Fibroblast of the aortic adventitia (primary cell): ENCODE measurements at regions not wholly inside any gene's neighbourhood (a gene's known extent, or its start where the extent isn't known, plus 50 kb on each side); places are given as distances from the start of the nearest gene placed in this dataset.

Experiments used
- DNase-seq: peaks from one replicate; pipeline ENCODE4 v3.0.0-alpha.2; 2010; ENCODE audit warnings: low read depth
- H3K4me3 ChIP-seq: 2 replicates; pipeline ENCODE4 v1.5.1; 2011; ENCODE audit warnings: low read depth, mild to moderate bottlenecking, control low read depth, low read length, moderate library complexity
- TF ChIP-seq, protein P1 (sequence below): IDR thresholded peaks from 2 replicates; pipeline ENCODE4 v1.5.1; 2011; ENCODE audit warnings: mild to moderate bottlenecking, low read length, control low read depth, inconsistent platforms; ENCODE audit not compliant: insufficient read depth

DNA sequence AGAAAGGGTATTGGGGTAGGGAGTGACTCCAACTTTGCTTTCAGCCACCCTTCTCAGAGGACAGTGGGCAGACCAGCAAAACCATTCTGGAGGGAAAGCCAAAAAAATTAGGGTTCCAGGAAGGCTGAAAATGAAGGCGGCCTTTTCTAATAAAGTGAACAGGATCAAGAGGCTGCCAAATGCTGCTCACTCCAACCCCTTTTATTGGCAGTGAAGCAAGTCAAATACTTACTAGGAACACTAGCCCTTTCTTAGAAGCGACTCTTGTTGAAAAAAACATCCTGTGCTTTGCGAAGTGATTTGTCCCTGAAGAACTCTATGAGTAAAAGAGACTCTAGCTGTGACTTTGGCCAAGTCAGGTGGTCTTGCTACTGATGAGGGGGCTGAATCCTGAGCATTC lies 83.6 kb upstream of the CYP1B1 start:
- H3K4me3 ChIP-seq, result no peak overlapping the region
- DNase-seq, result no peak
- TF ChIP-seq, protein P1, sequence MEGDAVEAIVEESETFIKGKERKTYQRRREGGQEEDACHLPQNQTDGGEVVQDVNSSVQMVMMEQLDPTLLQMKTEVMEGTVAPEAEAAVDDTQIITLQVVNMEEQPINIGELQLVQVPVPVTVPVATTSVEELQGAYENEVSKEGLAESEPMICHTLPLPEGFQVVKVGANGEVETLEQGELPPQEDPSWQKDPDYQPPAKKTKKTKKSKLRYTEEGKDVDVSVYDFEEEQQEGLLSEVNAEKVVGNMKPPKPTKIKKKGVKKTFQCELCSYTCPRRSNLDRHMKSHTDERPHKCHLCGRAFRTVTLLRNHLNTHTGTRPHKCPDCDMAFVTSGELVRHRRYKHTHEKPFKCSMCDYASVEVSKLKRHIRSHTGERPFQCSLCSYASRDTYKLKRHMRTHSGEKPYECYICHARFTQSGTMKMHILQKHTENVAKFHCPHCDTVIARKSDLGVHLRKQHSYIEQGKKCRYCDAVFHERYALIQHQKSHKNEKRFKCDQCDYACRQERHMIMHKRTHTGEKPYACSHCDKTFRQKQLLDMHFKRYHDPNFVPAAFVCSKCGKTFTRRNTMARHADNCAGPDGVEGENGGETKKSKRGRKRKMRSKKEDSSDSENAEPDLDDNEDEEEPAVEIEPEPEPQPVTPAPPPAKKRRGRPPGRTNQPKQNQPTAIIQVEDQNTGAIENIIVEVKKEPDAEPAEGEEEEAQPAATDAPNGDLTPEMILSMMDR, result no peak

DNA sequence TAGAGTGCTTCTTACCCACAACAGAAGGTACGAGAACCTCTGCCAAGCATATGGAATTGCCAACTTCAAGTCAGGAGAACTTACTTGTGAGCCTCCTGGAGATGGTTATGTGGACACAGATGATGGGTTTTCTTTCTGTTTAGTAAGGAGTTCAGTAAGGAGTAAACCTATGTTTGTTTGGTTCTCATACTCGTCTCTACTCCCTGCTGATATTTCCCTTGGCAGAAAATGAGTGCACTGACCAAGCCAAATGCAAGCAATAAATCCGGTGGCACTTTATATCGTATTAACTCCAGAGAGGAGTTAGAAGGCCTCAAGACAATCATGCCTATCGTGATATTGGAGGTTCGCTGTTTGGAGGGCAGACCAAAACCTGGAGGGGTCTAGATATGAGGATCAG lies 83.2 kb upstream of the CYP1B1 start:
- TF ChIP-seq, protein P1, result no peak
- DNase-seq, result no peak
- H3K4me3 ChIP-seq, result no peak overlapping the region

DNA sequence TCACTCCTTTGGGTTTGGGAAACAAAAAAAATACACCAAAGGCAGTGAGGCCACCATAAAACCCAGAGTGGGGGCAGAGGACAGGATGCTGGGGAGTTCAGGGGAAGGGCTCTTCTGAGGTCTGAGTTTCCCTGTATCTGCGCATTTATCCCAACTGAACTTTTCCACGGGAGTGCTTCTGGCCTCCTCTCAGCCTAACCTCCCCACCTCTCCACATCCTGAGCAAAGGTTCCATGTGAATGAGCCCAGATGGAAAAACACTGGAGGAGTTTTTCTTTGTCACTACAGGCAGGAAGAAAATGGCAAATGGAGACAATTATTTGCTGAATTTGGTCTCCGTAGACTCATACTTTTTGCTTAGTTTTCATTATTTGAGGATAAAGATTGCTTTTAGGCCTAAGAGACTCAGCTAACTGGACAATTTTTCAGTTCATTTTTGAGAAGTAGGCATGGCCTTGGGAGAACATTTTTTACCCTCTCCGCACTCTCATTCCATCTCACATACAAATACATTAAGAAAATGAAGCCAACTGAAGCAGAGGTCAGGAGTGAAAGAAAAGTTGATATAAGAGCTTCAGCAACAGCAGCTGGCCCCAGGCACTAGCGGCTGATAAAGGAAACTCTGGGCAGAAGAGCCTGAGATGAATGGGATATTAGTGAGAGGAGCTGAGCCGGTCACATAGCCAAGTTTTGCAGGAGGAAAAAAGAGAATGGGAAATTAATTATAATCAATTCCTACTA lies 82.6 kb upstream of the CYP1B1 start:
- no peak overlapping the region for H3K4me3 ChIP-seq
- TF ChIP-seq, protein P1, result no peak
- DNase-seq, result peak; percentile 50

DNA sequence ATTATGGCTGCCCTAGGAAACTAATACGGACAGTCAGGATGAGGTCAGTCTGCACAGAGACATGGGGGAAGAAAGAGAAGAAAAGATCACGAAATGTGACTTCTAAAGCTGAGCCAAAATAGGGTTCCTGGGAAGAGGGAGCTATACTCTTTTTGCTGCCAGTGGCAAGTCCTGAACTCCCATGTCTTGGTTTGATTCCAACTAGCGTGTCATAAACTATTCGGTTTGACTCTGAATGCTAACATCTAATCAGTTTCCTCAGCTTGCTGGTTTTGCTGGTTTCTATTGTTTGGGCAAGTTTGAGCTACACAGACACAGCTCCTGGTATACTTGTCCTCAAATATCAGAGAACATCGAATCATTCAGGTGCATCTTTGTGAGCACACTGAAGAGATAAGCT lies 80.5 kb upstream of the CYP1B1 start:
- TF ChIP-seq, protein P1, result no peak
- H3K4me3 ChIP-seq, result no peak overlapping the region
- DNase-seq, result peak; percentile 61

DNA sequence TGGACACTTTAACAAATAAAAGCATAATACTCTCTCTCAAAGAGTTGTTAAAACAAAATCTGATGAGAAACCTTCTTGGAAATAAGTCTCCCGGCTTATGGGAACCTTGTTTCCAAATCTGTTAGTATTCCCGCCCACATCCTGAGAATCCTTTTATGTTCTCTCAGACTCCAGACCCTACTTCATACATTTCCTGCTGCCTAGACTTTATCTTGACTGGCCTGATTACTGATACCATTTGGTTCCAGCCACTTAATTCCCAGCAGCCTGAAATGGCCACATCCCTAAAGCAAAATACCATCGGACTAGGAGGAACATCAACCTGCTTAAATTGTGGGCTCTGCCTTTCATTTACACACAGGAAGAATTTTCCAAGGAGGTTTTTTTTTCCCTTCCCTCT lies 79.1 kb upstream of the CYP1B1 start:
- TF ChIP-seq, protein P1, result no peak
- no peak for DNase-seq
- no peak overlapping the region for H3K4me3 ChIP-seq

DNA sequence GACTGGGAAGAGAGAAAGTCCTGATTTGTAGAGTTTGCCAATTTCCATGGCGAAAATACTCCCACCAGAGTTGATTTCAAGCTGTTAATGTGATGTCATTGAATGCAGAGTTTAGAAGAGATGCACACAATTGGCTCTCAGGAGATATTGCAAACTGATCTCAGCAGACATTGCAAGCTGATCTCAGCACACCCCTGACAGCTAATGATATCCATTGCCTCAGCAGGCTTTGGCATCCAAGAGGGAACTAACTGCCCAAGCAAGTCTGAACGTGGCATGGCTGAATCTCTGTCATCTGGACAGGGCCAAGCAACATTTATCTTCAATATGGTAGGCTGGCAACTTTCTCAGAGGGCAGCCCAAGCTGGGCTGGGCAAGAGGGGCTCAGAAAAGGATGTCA lies 78.4 kb upstream of the CYP1B1 start:
- DNase-seq, result no peak
- H3K4me3 ChIP-seq, result no peak overlapping the region
- TF ChIP-seq, protein P1, result no peak
